Pancreas (tissue), 10 donors: ENCODE measurements at regions not wholly inside any gene's neighbourhood (a gene's known extent, or its start where the extent isn't known, plus 50 kb on each side); places are given as distances from the start of the nearest gene placed in this dataset.

Experiments
- ATAC-seq, 4 donors: fragments of 200-7000 bp; cut with Tn5 transposase; one replicate each; pipeline versions ENCODE4 v1.8.0 to v1.9.1; 2020; ENCODE audit warnings: mild to moderate bottlenecking in 4 of 4, moderate library complexity in 4 of 4
- DNase-seq, 6 donors: peaks; one replicate each; pipeline ENCODE4 v3.0.0-alpha.2; 2020
- FAIRE-seq: peaks from 2 replicates; lab custom pipeline; 2012; peaks lifted over from hg19 to GRCh38; lab: Jason Lieb, UNC
- H3K27ac ChIP-seq, 4 donors: fragments of 200-600 bp; sonication (generic); 1 replicate in 3 of 4; 2 replicates in 1 of 4; pipeline versions ENCODE4 v1.5.0 to v1.8.0; 2020
- H3K27me3 ChIP-seq, 4 donors: fragments of 200-600 bp; one replicate each; pipeline ENCODE4 v1.8.0; 2021
- H3K36me3 ChIP-seq, 3 donors: fragments of 200-600 bp; sonication (generic) in 1 of 3; one replicate each; pipeline versions ENCODE4 v1.5.0 to v1.8.0; 2020 to 2021
- H3K4me1 ChIP-seq, 3 donors: fragments of 200-600 bp; one replicate each; pipeline ENCODE4 v1.8.0; 2021
- H3K4me3 ChIP-seq, 4 donors: fragments of 200-600 bp; sonication (generic) in 2 of 4; one replicate each; pipeline versions ENCODE4 v1.5.0 to v1.8.0; 2020 to 2021
- H3K9me3 ChIP-seq, 4 donors: fragments of 200-600 bp; one replicate each; pipeline ENCODE4 v1.8.0; 2021
- CTCF ChIP-seq, 4 donors: fragments of 200-600 bp; sonication (generic) in 3 of 4; IDR thresholded peaks; one replicate each; pipeline versions ENCODE4 v1.5.0 to v1.8.0; 2021; ENCODE audit warnings: antibody characterized with exemption in 4 of 4
- WGBS, 2 donors: extraction: QIAGEN DNeasy Blood & Tissue Kit; methylation state at CpG; one replicate each; pipeline ENCODE4 v1.1.7; 2013; 5-methylcytosine and 5-hydroxymethylcytosine counted together
- intact Hi-C, 3 donors: fragments of 100-400 bp; cut with DNase I; formaldehyde crosslinking; loops; one replicate each; pipeline versions ENCODE4 v1.11.1 to v1.14.2; 2022
- donor health status: healthy with polysubstance abuse.
- donor health status: DM: no; HTN: no; CAD: no; lungs with moderate emphysema.
- donor health status: DM: no; HTN: no; CAD: no.
- donor health status: control.
- donor health status: control.
- donor health status: Bipolar disorder and iron deficiency.
- donor health status: DM: yes; HTN: yes; CAD: no.
- donor health status: DM: no; HTN: no; CAD: no.
- donor health status: DM: no; HTN: no; CAD: no.
- donor health status: DM: yes; HTN: yes; CAD: no.

GRCh38 chr13:67758975-67759374, 528.8 kb upstream of the PCDH9 start:
- WGBS, 2 donors, result 53 to 60% methylated on average over 5 of the region's 5 CpGs
- no peaks in the 10 kb centered on the region for H3K9me3 ChIP-seq
- no peaks in the 10 kb centered on the region for H3K4me1 ChIP-seq
- ATAC-seq (no peak), FAIRE-seq (no peak), DNase-seq (no peak)
- no peaks in the 10 kb centered on the region for H3K27me3 ChIP-seq
- H3K27ac ChIP-seq, result no peak overlapping the region
- H3K36me3 ChIP-seq, result no peaks in the 10 kb centered on the region
- intact Hi-C loops, result no loop called here
- no peak overlapping the region for H3K4me3 ChIP-seq
- TF ChIP-seq CTCF (IDR thresholded peaks at IDR 0.05), result no peak

GRCh38 chr13:67754012-67754411, 523.9 kb upstream of the PCDH9 start:
- H3K4me1 ChIP-seq, result no peaks in the 10 kb centered on the region
- no peaks in the 10 kb centered on the region for H3K9me3 ChIP-seq
- intact Hi-C loops, result no loop called here
- no peaks in the 10 kb centered on the region for H3K27me3 ChIP-seq
- DNase-seq (no peak), ATAC-seq (no peak), FAIRE-seq (no peak)
- TF ChIP-seq CTCF (IDR thresholded peaks at IDR 0.05), result no peak
- H3K4me3 ChIP-seq, result no peak overlapping the region
- no peak overlapping the region for H3K27ac ChIP-seq
- no peaks in the 10 kb centered on the region for H3K36me3 ChIP-seq

DNA sequence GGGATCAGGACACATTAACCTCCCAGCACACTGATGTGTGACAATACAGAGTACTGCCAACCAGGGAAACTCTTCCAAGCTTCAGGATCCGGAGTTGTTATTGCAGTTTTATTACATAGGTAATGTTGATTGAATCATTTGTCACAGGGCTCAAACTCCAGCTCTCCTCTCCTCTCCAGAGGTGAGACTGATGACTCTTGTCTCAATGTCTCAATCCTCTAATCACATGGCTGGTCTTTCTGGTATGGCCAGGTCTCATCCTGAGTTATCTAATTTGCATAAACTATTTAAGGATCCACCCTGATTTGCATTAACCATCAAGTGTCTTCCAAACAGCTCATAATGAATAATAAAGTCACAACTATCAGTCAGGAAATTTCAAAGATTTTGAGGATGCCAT, 522.6 kb upstream of the PCDH9 start:
- FAIRE-seq, result no peak
- no peak overlapping the region for H3K27ac ChIP-seq
- no peak for TF ChIP-seq CTCF (IDR thresholded peaks at IDR 0.05)
- H3K27me3 ChIP-seq, result no peaks in the 10 kb centered on the region
- no peak for DNase-seq
- H3K36me3 ChIP-seq, result no peaks in the 10 kb centered on the region
- no peaks in the 10 kb centered on the region for H3K4me1 ChIP-seq
- ATAC-seq, result no peak
- no peak overlapping the region for H3K4me3 ChIP-seq
- intact Hi-C loops, result no loop called here
- H3K9me3 ChIP-seq, result no peaks in the 10 kb centered on the region
- 50 to 51% methylated on average over 1 of the region's 1 CpG for WGBS, 2 donors

DNA sequence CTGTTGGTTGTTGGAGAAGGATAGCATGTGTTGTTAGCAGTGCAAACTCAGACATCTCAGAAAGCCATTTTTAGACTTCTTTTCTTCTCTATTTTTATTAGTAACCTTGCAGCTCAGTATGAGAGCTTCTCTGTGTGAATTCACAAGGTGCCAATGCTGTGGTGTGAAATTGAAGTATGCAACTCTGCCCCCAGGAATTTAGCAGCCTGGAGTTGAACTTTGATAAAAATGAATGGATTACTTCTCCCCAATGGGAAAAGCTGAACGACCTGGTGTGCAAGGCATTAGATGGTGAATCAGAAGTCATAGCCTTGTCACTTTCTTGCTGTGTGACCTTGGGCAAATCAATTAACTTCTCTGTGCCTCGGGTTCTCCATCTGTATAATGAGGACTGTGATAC, 512.3 kb upstream of the PCDH9 start:
- no peak for FAIRE-seq
- 7 to 12% methylated on average over 2 of the region's 2 CpGs for WGBS, 2 donors

More for the DNA sequence above, 512.3 kb upstream of the PCDH9 start:
- ATAC-seq (no peak), DNase-seq (no peak)
- Histone ChIP-seq H3K36me3 (no peaks in the 10 kb centered on the region), H3K4me3 (no peak overlapping the region), H3K4me1 (no peaks in the 10 kb centered on the region), H3K27me3 (no peaks in the 10 kb centered on the region), H3K9me3 (no peaks in the 10 kb centered on the region), H3K27ac (no peak overlapping the region)
- intact Hi-C loops, result no loop called here
- TF ChIP-seq CTCF (IDR thresholded peaks at IDR 0.05), result no peak
